Astrocyte of the spinal cord (primary cell): ENCODE measurements at regions not wholly inside any gene's neighbourhood (a gene's known extent, or its start where the extent isn't known, plus 50 kb on each side); places are given as distances from the start of the nearest gene placed in this dataset.

Experiments used
- DNase-seq: peaks from one replicate; pipeline ENCODE4 v3.0.0; 2011; ENCODE audit warnings: low read depth, low spot score
- H3K4me3 ChIP-seq: 2 replicates; pipeline ENCODE4 v1.5.1; 2011; ENCODE audit warnings: low read depth, mild to moderate bottlenecking, low read length, moderate library complexity
- in situ Hi-C: cut with HindIII; loops from 2 replicates; pipeline ENCODE4 v1.10.0; 2017; ENCODE audit warnings: low sequenced_read_pairs
- TF ChIP-seq, protein P1 (sequence below): IDR thresholded peaks from 2 replicates; pipeline ENCODE4 v1.5.1; 2012; ENCODE audit warnings: low read depth, mild to moderate bottlenecking, low read length, inconsistent platforms

DNA sequence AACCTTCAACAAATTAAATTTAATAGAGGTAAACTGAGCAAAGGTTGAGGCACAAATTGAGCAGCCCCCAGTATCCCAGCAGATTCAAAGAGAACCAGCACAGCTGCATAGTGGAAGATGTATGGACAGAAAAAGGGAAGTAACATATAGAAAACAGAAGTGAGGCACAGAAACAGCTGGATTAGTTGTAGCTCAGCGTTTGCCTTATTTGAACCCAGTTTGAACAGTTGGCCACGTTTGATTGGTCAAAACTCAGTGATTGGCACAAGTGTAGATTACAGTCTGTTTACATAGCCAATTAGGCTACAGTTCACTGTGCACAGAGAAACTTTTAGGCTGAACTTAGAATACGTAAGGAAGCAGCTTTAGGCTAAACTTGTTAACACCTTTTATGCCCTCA lies 315.5 kb downstream of the RMST start:
- no peak overlapping the region for H3K4me3 ChIP-seq
- in situ Hi-C loops, result no loop called here
- TF ChIP-seq, protein P1, sequence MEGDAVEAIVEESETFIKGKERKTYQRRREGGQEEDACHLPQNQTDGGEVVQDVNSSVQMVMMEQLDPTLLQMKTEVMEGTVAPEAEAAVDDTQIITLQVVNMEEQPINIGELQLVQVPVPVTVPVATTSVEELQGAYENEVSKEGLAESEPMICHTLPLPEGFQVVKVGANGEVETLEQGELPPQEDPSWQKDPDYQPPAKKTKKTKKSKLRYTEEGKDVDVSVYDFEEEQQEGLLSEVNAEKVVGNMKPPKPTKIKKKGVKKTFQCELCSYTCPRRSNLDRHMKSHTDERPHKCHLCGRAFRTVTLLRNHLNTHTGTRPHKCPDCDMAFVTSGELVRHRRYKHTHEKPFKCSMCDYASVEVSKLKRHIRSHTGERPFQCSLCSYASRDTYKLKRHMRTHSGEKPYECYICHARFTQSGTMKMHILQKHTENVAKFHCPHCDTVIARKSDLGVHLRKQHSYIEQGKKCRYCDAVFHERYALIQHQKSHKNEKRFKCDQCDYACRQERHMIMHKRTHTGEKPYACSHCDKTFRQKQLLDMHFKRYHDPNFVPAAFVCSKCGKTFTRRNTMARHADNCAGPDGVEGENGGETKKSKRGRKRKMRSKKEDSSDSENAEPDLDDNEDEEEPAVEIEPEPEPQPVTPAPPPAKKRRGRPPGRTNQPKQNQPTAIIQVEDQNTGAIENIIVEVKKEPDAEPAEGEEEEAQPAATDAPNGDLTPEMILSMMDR, result no peak
- no peak for DNase-seq

DNA sequence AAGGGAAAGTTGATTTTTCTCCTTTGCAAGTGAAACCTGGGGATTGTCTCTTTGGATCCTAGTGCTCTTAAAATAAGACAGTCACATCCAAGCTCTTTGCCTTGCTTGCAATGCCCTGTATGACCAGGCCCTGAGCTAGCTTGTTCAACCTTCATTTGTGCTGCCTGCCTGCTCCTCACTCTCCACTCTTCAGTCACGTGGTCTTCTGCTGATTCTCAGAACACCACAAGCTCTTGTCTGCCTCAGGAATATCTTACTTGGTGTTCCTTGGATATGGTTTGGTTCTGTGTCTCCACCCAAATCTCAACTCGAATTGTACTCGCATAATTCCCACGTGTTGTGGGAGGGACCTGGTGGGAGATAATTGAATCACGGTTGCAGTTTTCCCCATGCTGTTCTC lies 318.7 kb downstream of the RMST start:
- DNase-seq, result no peak

DNA sequence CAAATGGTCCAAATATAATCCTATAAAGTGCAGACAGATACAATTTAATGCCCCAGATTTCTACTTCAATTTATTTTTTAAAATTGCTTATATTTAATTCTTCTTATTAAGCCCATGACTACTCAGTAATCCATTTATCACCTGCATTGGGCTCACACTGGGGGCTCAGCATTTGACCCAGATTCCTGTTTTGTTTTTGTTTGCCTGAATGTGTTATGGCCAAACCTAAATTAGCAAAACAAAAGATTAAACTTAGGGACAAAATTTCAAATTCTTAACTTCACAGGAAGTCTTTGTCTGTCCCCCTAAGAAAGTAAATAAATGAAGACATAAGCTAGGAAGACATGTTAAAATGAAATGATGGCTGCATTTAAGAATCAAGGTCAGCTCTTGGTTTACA lies 322.3 kb downstream of the RMST start:
- in situ Hi-C loops, result no loop called here
- no peak overlapping the region for H3K4me3 ChIP-seq
- DNase-seq, result no peak
- TF ChIP-seq, protein P1, result no peak

More for the DNA sequence above, 318.7 kb downstream of the RMST start:
- H3K4me3 ChIP-seq, result no peak overlapping the region
- TF ChIP-seq, protein P1, result no peak
- in situ Hi-C loops, result no loop called here

DNA sequence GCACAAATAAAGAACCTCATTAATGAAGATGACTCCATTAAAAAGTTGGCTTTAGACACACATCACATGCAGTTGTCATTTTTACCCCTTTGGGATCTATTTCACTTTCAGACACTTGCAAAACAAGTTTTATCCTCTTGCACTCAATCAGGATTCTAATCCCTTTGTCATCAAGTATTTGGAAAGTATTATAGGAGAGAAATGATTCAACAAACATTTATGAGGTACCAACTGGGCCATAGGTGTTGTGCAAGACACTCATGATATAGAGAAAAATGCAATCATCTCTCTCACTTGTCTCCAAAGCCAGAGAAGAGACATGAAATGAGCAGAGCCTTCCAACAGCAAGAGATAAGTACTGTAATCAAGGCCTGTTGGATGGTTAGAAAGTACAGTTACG lies 327.7 kb downstream of the RMST start:
- in situ Hi-C loops, result no loop called here
- TF ChIP-seq, protein P1, result no peak
- no peak overlapping the region for H3K4me3 ChIP-seq
- no peak for DNase-seq

DNA sequence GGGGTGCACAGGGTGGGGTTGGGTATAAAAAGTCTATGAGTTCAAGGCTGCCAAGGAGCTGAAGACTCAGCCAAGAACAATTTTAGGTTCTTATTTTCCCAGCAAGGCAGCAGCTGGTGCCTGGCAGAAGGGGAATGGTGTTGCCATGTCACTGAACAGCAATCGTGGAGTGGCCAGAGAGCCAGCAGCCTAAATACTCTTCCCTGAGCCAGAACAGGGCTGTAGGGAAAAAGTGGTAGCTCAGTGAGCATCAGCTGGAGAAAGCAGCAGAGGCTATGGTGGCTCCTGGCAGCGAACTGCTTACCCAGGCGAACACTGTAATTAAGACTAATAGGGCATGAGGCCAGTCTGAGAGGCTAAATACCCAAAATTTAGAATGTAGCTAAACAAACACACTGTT lies 334.9 kb downstream of the RMST start:
- in situ Hi-C loops, result no loop called here
- no peak for DNase-seq
- TF ChIP-seq, protein P1, result no peak
- no peak overlapping the region for H3K4me3 ChIP-seq

DNA sequence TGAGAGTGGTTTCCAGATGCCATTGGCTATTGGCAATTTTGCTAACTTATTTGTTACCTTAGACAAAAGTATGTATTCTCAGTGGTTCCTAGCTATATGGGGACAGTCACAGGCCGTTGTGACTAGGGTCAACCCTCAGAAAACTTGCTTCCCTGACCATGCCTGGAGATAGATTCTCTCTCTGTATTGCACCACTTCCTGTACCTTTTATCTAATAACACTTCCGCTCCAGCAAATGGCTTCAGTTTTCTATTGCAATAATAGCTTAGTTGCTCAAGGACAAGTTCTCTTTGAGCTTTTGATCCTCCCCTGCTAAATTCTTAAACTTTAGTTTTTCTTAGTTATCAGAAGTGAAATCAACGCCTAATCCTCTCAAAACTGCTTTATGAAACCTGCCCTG lies 338.0 kb downstream of the RMST start:
- in situ Hi-C loops, result no loop called here
- DNase-seq, result no peak
- no peak overlapping the region for H3K4me3 ChIP-seq
- TF ChIP-seq, protein P1, result no peak

DNA sequence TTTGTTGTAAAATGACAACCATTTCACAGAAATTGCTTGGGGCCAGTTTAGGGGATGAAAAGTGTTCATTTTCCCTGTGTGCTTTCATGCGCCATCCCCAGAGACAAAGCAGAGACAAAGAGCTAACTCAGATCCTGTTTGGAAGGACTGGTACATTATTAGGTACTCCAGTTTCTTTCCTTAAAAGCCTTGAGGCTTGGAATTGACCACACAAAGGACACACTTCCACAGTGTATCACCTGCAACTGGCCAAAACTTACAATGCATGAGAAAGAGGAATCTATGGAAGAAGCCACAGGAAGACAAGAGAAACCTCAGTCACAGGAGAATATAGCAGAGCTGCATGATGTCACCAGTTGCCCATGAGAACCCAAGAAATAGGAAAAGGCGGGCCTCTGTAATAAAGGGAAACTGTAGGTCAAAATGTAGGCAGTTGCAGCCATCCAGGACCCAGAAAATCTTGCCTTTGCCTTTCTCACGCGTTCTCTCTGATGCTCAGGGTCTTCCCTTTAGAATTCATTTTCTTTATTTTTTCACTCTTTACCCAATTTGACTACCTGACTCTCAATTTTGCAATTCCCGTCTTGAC lies 339.0 kb downstream of the RMST start:
- no peak for DNase-seq
- TF ChIP-seq, protein P1, result no peak
- no peak overlapping the region for H3K4me3 ChIP-seq
- in situ Hi-C loops, result no loop called here
